GM18520 (cell line): ENCODE measurements at regions not wholly inside any gene's neighbourhood (a gene's known extent, or its start where the extent isn't known, plus 50 kb on each side); places are given as distances from the start of the nearest gene placed in this dataset.
A peak's percentile ranks its signal among the peaks of the same experiment; 100 is the strongest.

Experiments
- ATAC-seq: cut with Tn5 transposase; IDR thresholded peaks from one replicate; pipeline ENCODE4 v1.9.1; 2021; ENCODE audit not compliant: unreplicated experiment

GRCh38 chr10:89879121-89879520, 177.7 kb downstream of the KIF20B start:
- ATAC-seq = no peak

- ATAC-seq = peak; percentile 44
Observed at GRCh38 chr10:89887406-89887805, 186.0 kb downstream of the KIF20B start.

DNA sequence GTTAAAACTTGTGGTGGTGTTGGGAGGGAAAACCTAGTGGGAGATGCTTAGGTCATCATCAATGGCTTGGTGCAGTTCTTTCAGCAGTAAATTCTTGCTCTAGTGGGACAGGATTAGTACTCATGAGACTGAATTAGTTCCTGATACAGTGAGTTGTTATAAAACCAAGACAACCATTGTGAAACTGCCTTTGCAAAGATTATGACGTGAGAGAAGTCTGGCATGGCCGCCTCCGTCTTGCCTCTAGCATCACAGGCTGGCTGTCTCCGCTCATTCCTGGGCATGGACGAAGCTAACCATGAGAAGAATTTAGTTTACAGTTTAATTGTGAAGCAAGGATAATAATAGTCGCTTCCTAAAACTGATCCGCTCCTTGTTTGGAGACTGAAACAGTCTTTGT, 186.4 kb downstream of the KIF20B start:
- peak; percentile 49 for ATAC-seq

DNA sequence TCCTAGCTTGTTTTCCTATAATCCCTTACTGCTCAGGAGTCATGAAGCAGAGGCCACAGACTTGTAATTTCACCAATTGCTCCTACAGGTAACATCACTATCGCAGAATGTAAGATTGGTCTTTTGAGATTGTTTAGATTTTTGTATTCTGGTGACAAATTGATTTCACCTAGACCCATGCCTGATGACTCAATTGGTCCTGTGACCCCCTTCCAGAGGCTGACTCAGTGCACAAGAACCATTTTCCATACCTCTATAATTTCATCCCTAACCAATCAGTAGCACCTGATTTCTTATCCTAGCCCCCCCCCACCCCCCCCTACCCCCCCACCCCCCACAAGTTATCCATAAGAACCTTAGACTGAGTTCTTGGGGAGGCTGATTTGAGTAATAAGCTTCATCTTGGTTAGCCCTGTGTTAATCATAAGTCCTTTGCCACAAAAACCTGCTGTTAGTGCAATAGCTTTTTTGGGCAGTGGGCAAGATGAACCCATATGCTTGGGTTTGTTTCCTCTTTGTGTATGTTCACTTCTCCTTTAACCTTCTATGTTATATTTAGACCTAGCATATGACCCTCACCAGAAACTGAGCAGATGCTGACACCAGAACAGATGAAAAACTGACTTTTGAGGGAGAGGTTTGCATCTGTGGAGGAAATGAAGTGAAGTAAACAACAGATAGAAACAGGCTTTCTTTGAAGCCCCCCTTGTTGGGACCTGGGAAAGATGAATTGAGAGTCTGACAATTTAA, 187.1 kb downstream of the KIF20B start:
- ATAC-seq = no peak

DNA sequence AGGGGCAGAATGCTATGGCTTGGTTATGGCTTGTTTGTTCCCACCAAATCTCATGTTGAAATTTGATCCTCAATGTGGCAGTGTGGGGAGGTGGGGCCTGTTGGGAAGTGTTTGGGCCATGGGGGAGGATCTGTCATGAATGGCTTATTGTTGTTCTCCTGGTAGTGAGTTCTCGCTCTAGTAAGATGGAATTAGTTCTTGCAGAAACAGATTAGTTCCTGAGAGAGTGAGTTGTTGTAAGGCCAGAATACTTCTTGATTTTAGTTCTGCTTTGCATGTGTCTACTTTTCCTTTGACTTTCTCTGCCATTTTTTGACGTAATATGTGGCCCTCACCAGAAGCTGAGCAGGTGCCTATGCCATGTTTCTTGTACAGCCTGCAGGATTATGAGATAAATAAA, 188.2 kb downstream of the KIF20B start:
- ATAC-seq = no peak

DNA sequence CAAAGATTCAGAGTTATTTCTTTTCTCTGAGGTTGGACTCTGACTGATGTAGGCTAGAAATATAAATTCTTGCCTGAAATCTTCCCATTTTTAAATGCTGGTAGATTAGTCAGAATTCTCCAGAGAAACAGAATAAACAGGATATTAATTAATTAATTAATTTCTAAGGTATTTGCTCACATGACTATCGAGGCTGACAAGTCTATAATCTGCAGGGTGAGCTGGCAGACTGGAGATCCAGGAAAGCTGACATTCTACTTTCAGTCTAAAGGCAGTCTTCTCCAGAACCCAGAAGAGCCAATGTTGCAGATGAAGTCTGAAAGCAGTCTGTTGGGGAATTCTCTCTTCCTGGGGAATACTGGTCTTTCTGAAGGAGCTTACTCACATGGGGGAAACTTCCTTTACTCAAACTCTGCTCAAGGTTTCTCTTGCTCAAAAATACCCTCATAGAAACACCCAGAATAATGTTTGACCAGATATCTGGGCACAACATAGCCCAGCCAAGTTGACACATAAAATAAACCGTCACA, 189.7 kb downstream of the KIF20B start:
- ATAC-seq = no peak

- ATAC-seq = no peak
Observed at GRCh38 chr10:89894051-89894450, 192.7 kb downstream of the KIF20B start.

- ATAC-seq = no peak
Observed at GRCh38 chr10:89900554-89900953, 199.2 kb downstream of the KIF20B start.

DNA sequence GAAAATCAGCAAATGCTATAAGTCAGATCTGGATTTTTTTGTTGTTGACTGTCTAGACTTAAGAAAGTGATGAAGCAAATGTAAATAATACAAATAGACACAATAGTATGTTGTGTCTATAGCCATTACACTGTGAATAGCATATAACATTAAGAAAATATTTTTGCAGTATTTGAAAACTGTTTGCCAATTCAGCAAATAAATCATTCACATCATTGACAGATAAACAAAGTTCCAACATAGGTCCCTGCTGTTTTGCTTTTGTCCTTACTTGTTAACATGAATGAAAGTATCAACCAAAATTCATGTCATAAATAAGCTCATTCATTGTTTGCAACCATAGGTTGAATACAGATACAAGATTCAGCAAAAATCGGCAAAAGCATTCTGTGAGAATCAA, 200.5 kb downstream of the KIF20B start:
- no peak for ATAC-seq

- no peak for ATAC-seq
Observed at GRCh38 chr10:89904755-89905154, 203.4 kb downstream of the KIF20B start.

- ATAC-seq = no peak
Observed at GRCh38 chr10:89909752-89910151, 208.4 kb downstream of the KIF20B start.

DNA sequence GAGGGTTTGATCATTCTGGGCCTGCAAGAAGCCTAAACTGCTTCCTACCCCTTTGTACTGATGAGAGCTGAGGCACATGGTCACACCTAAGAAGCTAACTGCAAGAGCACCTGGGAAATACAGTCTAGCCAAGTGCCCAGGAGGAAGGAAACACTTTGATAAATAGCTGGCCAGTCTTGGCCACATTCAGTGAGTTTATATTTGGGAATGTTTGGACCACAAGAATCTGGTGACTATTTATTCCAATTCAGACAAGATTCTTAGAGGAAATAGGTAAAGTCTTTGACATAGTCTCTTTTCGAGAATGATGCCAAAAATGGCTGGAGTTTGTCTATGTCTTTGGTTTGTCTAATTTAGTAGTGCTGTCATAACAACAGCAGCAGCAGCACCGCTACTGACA, 213.6 kb downstream of the KIF20B start:
- no peak for ATAC-seq

- no peak for ATAC-seq
Observed at GRCh38 chr10:89915968-89916367, 214.6 kb downstream of the KIF20B start.

GRCh38 chr10:89916468-89917215, 215.3 kb downstream of the KIF20B start:
- no peak for ATAC-seq

GRCh38 chr10:89921403-89921802, 220.0 kb downstream of the KIF20B start:
- ATAC-seq = no peak

DNA sequence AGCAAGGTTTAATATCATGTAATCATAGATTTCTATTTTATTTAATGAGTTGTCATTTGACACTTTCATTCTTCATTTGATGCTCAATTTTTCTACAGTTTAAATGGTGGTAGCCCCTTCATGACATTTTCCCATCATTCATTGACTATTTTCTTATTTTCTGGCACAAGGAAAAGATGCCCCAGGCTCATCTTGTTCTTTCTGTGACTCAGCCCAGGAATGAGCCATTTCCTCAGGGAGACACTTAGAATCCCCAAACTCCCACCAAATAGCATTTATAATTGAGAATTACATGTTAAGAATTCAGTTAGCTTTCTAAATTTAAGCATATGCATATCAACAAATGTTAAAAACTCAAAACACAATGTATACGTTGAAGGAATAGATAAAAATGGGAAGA, 222.3 kb downstream of the KIF20B start:
- no peak for ATAC-seq

- no peak for ATAC-seq
Observed at GRCh38 chr10:89924261-89924660, 222.9 kb downstream of the KIF20B start.

DNA sequence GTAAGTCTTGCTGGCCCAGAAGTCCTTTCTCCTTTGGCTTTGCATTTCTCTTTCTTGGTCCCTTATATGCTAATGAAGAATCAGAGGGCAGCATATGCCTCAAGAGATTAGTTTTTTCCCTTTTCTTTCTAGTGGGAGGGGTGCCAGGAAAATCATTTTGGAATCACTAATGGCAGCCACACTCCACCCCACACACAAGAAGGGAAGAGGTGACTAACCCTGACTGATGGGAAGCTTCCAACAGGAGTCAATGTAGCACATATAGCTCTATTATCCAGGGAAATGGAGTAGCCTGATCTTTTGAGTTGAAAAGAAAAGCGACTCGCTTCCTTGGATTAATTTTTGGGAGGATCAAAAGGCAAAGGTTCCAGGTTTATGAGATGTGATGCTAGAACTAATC, 225.3 kb downstream of the KIF20B start:
- ATAC-seq = no peak

- ATAC-seq = no peak
Observed at GRCh38 chr10:89929282-89930026, 228.1 kb downstream of the KIF20B start.

- ATAC-seq = no peak
Observed at GRCh38 chr10:89937494-89937893, 236.1 kb downstream of the KIF20B start.

DNA sequence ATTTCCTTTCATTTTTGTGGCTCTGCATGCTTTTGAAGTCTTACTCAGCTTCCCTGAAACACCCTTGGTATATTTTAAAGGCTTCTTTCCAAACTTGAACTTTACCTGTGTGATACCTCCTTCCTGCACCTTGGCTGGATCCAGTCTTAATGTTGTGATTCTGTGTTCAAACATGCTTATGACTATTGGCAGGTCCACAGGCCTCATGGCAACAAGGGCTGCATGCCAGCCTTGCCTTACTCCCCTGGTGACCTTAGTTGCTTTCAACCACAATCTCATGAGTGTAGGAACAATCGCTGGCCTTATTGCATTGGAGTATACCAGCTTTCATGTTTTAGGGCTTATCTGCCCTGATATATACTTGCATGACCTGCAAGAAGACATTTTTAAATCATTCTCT, 238.7 kb downstream of the KIF20B start:
- no peak for ATAC-seq

GRCh38 chr10:89942217-89942616, 240.8 kb downstream of the KIF20B start:
- peak; percentile 56 for ATAC-seq
